HG03521 (cell line): ENCODE measurements at regions not wholly inside any gene's neighbourhood (a gene's known extent, or its start where the extent isn't known, plus 50 kb on each side); places are given as distances from the start of the nearest gene placed in this dataset.
"Not testable (repeated sequence)": the region's sequence is repeated elsewhere in the genome, so short reads cannot be mapped to it uniquely, and the experiment has no call there.

ENCODE experiments used
- ATAC-seq: cut with Tn5 transposase; IDR thresholded peaks from one replicate; pipeline ENCODE4 v1.9.1; 2021; ENCODE audit warnings: mild to moderate bottlenecking, moderate library complexity; ENCODE audit not compliant: unreplicated experiment

DNA sequence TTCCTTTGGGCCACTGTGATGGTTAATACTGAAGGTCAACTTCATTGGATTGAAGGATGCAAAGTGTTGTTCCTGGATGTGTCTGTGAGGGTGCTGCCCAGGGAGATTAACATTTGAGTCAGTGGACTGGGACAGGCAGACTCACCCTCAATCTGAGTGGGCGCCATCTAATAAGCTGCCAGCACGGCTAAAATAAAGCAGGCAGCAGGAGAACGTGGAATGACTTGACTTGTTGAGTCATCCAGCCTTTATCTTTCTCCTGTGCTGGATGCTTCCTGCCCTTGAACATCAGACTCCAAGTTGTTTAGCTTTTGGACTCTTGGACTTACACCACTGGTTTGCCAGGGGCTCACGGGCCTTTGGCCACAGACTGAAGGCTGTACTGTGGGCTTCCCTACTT, 1046.9 kb downstream of the TYW1 start:
- no peak for ATAC-seq

GRCh38 chr7:68050627-68051026, 1054.0 kb downstream of the TYW1 start:
- ATAC-seq: no peak

DNA sequence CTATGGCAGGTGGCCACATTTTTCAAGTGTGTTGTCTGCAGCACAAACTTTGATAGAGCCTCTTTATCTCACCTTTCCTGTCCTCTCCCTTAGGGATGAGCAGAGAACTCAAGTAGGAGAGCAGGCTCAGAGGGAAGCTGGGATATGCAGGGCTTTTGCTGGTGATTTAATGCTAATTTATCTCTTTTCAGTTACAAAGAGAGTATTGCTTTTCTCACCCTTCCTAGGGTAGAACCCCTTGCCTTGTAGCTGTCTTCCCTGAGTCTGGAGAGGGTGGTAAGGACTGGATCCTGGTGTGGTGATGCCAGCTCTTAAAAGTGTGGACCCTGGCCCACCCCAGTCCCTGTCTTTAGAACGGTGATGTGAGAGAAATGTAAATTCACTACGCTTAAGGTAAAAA, 1061.4 kb downstream of the TYW1 start:
- no peak for ATAC-seq

DNA sequence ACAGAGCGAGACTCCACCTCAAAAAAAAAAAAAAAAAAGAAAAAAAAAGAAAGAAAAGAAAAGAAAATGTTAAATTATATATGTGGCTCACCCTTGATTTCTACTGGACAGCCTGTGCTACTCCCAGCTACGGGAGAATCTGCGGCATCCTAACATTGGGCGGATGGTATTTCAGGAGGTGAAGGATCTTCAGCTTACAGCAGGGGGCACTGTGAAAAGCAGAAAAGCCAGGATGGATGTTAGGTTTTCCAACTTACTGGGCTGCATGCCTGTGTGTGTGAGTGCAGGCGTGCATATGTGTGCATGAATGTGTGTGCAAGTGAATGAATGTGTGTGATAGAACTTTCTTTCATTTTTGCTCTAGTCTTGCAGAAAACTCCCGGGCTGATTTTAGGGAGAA, 1066.5 kb downstream of the TYW1 start:
- ATAC-seq: no peak

GRCh38 chr7:68065581-68065980, 1068.9 kb downstream of the TYW1 start:
- no peak for ATAC-seq

GRCh38 chr7:68067845-68068244, 1071.2 kb downstream of the TYW1 start:
- no peak for ATAC-seq

DNA sequence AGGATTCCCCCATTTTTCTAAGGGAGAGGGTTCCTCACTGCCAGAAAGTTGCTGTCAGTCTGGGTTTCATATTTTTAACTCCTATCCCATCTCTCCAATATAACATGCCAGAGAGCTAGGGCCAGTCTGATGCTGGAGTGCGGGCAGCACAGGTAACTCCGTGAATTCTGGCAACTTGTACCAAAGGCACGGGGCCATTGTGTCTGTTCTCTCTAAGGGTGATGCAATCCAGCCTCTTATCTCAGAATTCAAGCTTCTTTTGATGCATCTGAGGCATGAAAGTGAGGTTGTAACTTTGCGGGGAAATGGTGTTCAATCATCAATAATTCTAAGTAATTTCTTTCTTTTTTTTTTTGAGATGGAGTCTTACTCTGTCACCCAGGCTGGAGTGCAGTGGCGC, 1074.4 kb downstream of the TYW1 start:
- ATAC-seq: no peak

DNA sequence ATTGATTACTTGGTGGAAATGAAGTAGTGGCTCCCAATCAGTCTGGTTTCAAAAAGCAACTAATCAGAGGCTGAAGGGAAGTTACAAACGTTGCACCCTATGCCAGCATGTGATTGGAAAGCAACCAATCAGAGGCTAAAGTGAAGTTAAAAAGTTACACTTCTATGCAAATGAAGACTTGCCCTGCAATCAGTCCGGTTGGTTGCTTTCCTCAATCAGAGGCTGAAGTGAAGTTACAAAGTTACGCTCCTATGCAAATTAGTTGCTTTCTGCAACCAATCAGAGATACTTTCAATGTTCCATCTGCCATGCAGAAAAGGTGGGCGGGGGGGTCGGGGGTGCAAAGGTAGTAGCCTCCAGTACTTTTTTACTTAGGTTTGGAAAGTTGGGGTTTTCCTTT, 1077.1 kb downstream of the TYW1 start:
- ATAC-seq: no peak

DNA sequence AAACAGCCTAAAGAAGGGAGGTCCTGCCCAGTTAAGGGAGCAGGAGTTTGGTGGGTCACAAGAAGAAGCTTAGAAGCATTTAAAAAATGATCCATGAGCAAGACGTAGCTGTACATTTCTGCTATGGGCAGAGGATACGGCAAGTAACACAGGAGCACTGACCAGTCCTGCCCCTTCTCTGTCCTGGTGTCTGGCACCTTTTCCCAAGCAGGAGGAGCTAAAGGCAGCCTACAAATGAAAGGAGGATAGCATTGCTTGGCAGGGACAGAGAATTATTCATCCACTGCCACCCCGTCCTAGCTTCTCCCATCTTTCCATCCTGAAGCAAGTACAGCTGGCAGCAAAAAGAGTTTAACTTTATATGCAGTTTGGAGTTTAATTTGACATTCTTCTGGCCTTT, 1077.6 kb downstream of the TYW1 start:
- no peak for ATAC-seq

- ATAC-seq: no peak
Measured at GRCh38 chr7:68078157-68078710, 1081.6 kb downstream of the TYW1 start.

GRCh38 chr7:68082066-68082960, 1085.7 kb downstream of the TYW1 start:
- not testable (repeated sequence) for ATAC-seq

GRCh38 chr7:68082961-68083657, 1086.5 kb downstream of the TYW1 start:
- not testable (repeated sequence) for ATAC-seq

GRCh38 chr7:68087401-68087800, 1090.8 kb downstream of the TYW1 start:
- no peak for ATAC-seq

- ATAC-seq: no peak
Measured at GRCh38 chr7:68088879-68089278, 1092.2 kb downstream of the TYW1 start.

- ATAC-seq: not testable (repeated sequence)
Measured at GRCh38 chr7:68090256-68090655, 1093.6 kb downstream of the TYW1 start.

GRCh38 chr7:68103319-68103718, 1106.7 kb downstream of the TYW1 start:
- ATAC-seq: no peak

- no peak for ATAC-seq
Measured at GRCh38 chr7:68107261-68107660, 1110.6 kb downstream of the TYW1 start.

- ATAC-seq: no peak
Measured at GRCh38 chr7:68107968-68108367, 1111.3 kb downstream of the TYW1 start.

- ATAC-seq: no peak
Measured at GRCh38 chr7:68109299-68109698, 1112.7 kb downstream of the TYW1 start.

DNA sequence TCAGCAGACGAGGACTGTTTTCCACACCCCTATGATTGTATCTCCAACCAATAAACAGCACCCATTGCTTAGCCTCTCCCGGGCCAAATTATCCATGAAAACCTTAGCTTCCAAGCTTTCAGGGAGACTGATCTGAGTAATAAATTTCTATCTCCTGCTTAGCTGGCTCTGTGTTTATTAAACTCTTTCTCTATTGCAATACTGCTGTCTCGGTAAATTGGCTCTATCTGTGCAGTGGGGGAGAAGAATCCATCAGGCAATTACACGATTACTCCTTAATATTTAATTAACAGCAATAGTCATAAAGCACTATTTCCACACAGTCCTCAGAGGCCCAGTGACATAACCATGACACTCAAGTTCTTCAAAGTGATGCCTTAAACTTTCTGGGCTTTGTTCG, 1122.8 kb downstream of the TYW1 start:
- ATAC-seq: no peak

DNA sequence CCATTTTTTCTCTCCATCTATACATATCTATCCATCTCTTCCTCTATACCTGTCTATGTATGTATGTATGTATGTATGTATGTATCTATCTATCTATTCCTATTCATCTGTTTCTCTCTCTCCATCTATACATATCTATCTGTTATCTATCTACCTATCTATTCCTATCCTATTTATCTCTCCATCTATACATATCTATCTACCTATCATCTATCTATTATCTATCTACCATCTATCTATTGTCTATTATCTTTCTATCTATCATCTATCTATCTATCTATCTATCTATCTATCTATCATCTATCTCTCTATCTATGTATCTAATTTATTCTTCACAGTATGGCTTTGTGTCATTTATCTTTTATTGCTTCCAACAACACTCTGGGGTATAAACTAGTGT, 1124.4 kb downstream of the TYW1 start:
- ATAC-seq: no peak

- no peak for ATAC-seq
Measured at GRCh38 chr7:68121655-68122054, 1125.0 kb downstream of the TYW1 start.
